ENCODE measurements at regions not wholly inside any gene's neighbourhood (a gene's known extent, or its start where the extent isn't known, plus 50 kb on each side); places are given as distances from the start of the nearest gene placed in this dataset.

- TF ChIP-seq ZBTB4 (CRISPR knock-in tag; IDR thresholded peaks at IDR 0.05) (no peak), IKZF1 (conservative IDR thresholded peaks at IDR 0.05) (no peak), PAX5 (IDR thresholded peaks at IDR 0.05; ENCODE audit: borderline replicate concordance, low read depth, low read length) (no peak)
Measured at GRCh38 chr1:82059959-82060358, 259.2 kb downstream of the ADGRL2 start (continued).

GRCh38 chr1:82057011-82057410 is 256.3 kb downstream of the ADGRL2 start:
- in situ Hi-C loops (cut with MboI) (no loop called here), intact Hi-C loops (cut with micrococcal nuclease; ENCODE audit: unreplicated experiment) (no loop called here)
- Histone ChIP-seq H3K4me1 (ENCODE audit: control insufficient read depth, insufficient read depth, low read length) (no peaks in the 10 kb centered on the region), H3K9ac (ENCODE audit: control insufficient read depth, insufficient read depth, low read length) (no peak overlapping the region), H2AFZ (ENCODE audit: control insufficient read depth, low read depth, low read length) (no peak overlapping the region), H3K9me3 (replicated peaks; ENCODE audit: control insufficient read depth, insufficient read depth, low read length) (no peaks in the 10 kb centered on the region), H4K20me1 (ENCODE audit: control insufficient read depth, insufficient read depth) (no peaks in the 10 kb centered on the region), H3K4me2 (ENCODE audit: control insufficient read depth, insufficient read depth) (no peak overlapping the region), H3K79me2 (ENCODE audit: control insufficient read depth, insufficient read depth, low read length) (no peaks in the 10 kb centered on the region), H3K4me3 (no peak overlapping the region), H3K27ac (ENCODE audit: control insufficient read depth, insufficient read depth) (no peak overlapping the region), H3K27me3 (replicated peaks in 1 of 2; ENCODE audit: control insufficient read depth in 2 of 2, insufficient read depth in 2 of 2, low read length in 1 of 2) (no peaks in the 10 kb centered on the region; a peak in 1 of 4 replicates), H3K36me3 (ENCODE audit: control insufficient read depth in 2 of 2, insufficient read depth in 2 of 2, low read length in 1 of 2) (no peaks in the 10 kb centered on the region)
- RAD21 ChIA-PET (ENCODE audit: unreplicated experiment), result no interaction called here
- no TSS peak for BruUV-seq (replicated peaks)
- DNase-seq (ENCODE audit: low read depth, low spot score) (no peak), FAIRE-seq (no peak), ATAC-seq (no peak)
- POLR2A ChIA-PET, result no interaction called here
- SMC1A ChIA-PET (ENCODE audit: uncharacterized antibody, unreplicated experiment), result interaction anchor here (0.6 kb wide), 1 partner anchor 734 kb away, joined by 3 read pairs; no protein-coding TSS in a partner anchor
- WGBS (ENCODE audit: insufficient coverage, insufficient replicate concordance, low lambda C conversion rate, missing lambda C conversion rate), result 0% methylated on average over 4 of the region's 4 CpGs
- CTCF ChIA-PET, result no interaction called here
- TF ChIP-seq IRF5 (IDR thresholded peaks at IDR 0.05; ENCODE audit: borderline replicate concordance), result no peak
- no peak for TF ChIP-seq ZBED1 (IDR thresholded peaks at IDR 0.05; ENCODE audit: borderline replicate concordance)
- TF ChIP-seq ELK1 (IDR thresholded peaks at IDR 0.05; ENCODE audit: low read depth, low read length), result no peak
- TF ChIP-seq BMI1 (IDR thresholded peaks at IDR 0.05; ENCODE audit: borderline replicate concordance), result no peak
- no peak for TF ChIP-seq SKIL (IDR thresholded peaks at IDR 0.05; ENCODE audit: low read depth, poor library complexity, severe bottlenecking)
- TF ChIP-seq RFX5 (IDR thresholded peaks at IDR 0.05; ENCODE audit: low read depth, low read length), result no peak
- no peak for TF ChIP-seq IRF3 (IDR thresholded peaks at IDR 0.05)
- TF ChIP-seq NR2C2 (IDR thresholded peaks at IDR 0.05; ENCODE audit: borderline replicate concordance, control insufficient read depth, insufficient read length, low read depth), result no peak
- TF ChIP-seq CREB1 (IDR thresholded peaks at IDR 0.05; ENCODE audit: low read depth), result no peak
- TF ChIP-seq SRF (IDR thresholded peaks at IDR 0.05; ENCODE audit: low read depth in 2 of 2, low read length in 2 of 2), result no peak
- TF ChIP-seq RCOR1 (conservative IDR thresholded peaks at IDR 0.05; ENCODE audit: low read depth, low read length), result no peak
- no peak for TF ChIP-seq NRF1 (conservative IDR thresholded peaks at IDR 0.05; ENCODE audit: low read depth, low read length)
